SK-N-SH (cell line): ENCODE measurements at regions not wholly inside any gene's neighbourhood (a gene's known extent, or its start where the extent isn't known, plus 50 kb on each side); places are given as distances from the start of the nearest gene placed in this dataset.

ENCODE experiments used
- CTCF ChIA-PET: fragments of 300-600, 350-600 bp; formaldehyde crosslinking; extraction: SDS; loops from one replicate; lab custom pipeline; 2021; lab: Yijun Ruan, JAX
- POLR2A ChIA-PET: fragments of 350-600 bp; sonication (Branson Sonifier 250); formaldehyde crosslinking; extraction: SDS; loops from one replicate; lab custom pipeline; 2020; ENCODE audit warnings: antibody characterized with exemption, inconsistent platforms; lab: Yijun Ruan, JAX
- DNase-seq: peaks from one replicate; pipeline ENCODE4 v3.0.0; 2012
- H2AFZ ChIP-seq: fragments of 200-600 bp; sonication (generic); 2 replicates; pipeline ENCODE4 v1.8.1; 2016; ENCODE audit warnings: antibody characterized with exemption, mild to moderate bottlenecking, low read depth
- H3F3A ChIP-seq: fragments of 200-600 bp; sonication (generic); replicated peaks from 2 replicates; pipeline ENCODE3; 2016; ENCODE audit warnings: antibody characterized with exemption, mild to moderate bottlenecking; ENCODE audit not compliant: insufficient read depth
- H3K27ac ChIP-seq, 2 experiments: fragments of 200-500 bp in 1 of 2; fragments of 200-600 bp in 1 of 2; sonication (Bioruptor generic) in 1 of 2; sonication (generic), shearing (Covaris generic) in 1 of 2; 2 replicates each; pipeline versions ENCODE4 v1.5.1 to v1.6.1; 2014 to 2016; ENCODE audit warnings: low read depth in 2 of 2, inconsistent platforms in 1 of 2, low read length in 1 of 2, mild to moderate bottlenecking in 1 of 2, mixed read lengths in 1 of 2
- H3K27me3 ChIP-seq: fragments of 200-600 bp; sonication (generic), shearing (Covaris generic); 2 replicates; pipeline ENCODE4 v1.6.1; 2016; ENCODE audit warnings: mixed run types; ENCODE audit not compliant: insufficient read depth
- H3K36me3 ChIP-seq, 2 experiments: fragments of 200-500 bp in 1 of 2; fragments of 200-600 bp in 1 of 2; sonication (Bioruptor generic) in 1 of 2; sonication (generic) in 1 of 2; replicated peaks in 1 of 2; 2 replicates each; pipeline versions ENCODE3 to v1.5.1; 2014 to 2016; ENCODE audit warnings: low read length in 1 of 2, mild to moderate bottlenecking in 1 of 2; ENCODE audit not compliant: insufficient read depth in 2 of 2, control insufficient read depth in 1 of 2
- H3K4me1 ChIP-seq, 2 experiments: fragments of 200-500 bp in 1 of 2; fragments of 200-600 bp in 1 of 2; sonication (Bioruptor generic) in 1 of 2; sonication (generic), shearing (Covaris generic) in 1 of 2; 2 replicates each; pipeline versions ENCODE4 v1.5.1 to v1.6.1; 2014 to 2016; ENCODE audit warnings: low read depth in 1 of 2, low read length in 1 of 2, mixed run types in 1 of 2; ENCODE audit not compliant: insufficient read depth in 2 of 2, control insufficient read depth in 1 of 2
- H3K4me2 ChIP-seq: fragments of 200-600 bp; sonication (generic), shearing (Covaris generic); 2 replicates; pipeline ENCODE4 v1.6.1; 2017; ENCODE audit warnings: mixed run types
- H3K4me3 ChIP-seq, 2 experiments: fragments of 200-500 bp in 1 of 2; fragments of 200-600 bp in 1 of 2; sonication (Bioruptor generic) in 1 of 2; sonication (generic), shearing (Covaris generic) in 1 of 2; 2 replicates each; pipeline versions ENCODE4 v1.5.1 to v1.8.1; 2014 to 2016; ENCODE audit warnings: low read depth in 2 of 2, inconsistent platforms in 1 of 2, low read length in 1 of 2, mild to moderate bottlenecking in 1 of 2, mixed read lengths in 1 of 2, moderate library complexity in 1 of 2
- H3K79me2 ChIP-seq: fragments of 200-600 bp; sonication (generic); 2 replicates; pipeline ENCODE4 v1.8.1; 2017; ENCODE audit warnings: mild to moderate bottlenecking; ENCODE audit not compliant: insufficient read depth
- H3K9ac ChIP-seq: fragments of 200-600 bp; sonication (generic); 2 replicates; pipeline ENCODE4 v1.6.1; 2017; ENCODE audit warnings: mixed run types
- H3K9me2 ChIP-seq: fragments of 200-600 bp; sonication (generic); 2 replicates; pipeline ENCODE4 v1.6.1; 2017; ENCODE audit warnings: mixed run types
- H3K9me3 ChIP-seq: fragments of 200-600 bp; sonication (generic); 2 replicates; pipeline ENCODE4 v1.6.1; 2017; ENCODE audit warnings: mixed run types, mild to moderate bottlenecking, moderate library complexity
- H4K20me1 ChIP-seq: fragments of 200-600 bp; sonication (generic); 2 replicates; pipeline ENCODE4 v1.6.1; 2017; ENCODE audit warnings: mild to moderate bottlenecking, mixed run types; ENCODE audit not compliant: insufficient read depth
- ELF1 ChIP-seq: IDR thresholded peaks from 2 replicates; pipeline ENCODE4 v1.4.0; 2012
- EP300 ChIP-seq, 2 experiments: IDR thresholded peaks; 2 replicates each; pipeline versions ENCODE4 v1.4.0 to v1.6.1; 2012; ENCODE audit warnings: borderline replicate concordance in 1 of 2, low read depth in 1 of 2, low read length in 1 of 2
- FOSL2 ChIP-seq: IDR thresholded peaks from 2 replicates; pipeline ENCODE4 v1.4.0; 2012; ENCODE audit warnings: low read depth, mild to moderate bottlenecking, moderate library complexity, borderline replicate concordance
- JUND ChIP-seq: IDR thresholded peaks from 2 replicates; pipeline ENCODE4 v1.4.0; 2012
- NRF1 ChIP-seq: IDR thresholded peaks from 2 replicates; pipeline ENCODE4 v1.6.1; 2012; ENCODE audit warnings: low read depth, mild to moderate bottlenecking, low read length
- PBX3 ChIP-seq: IDR thresholded peaks from 2 replicates; pipeline ENCODE4; 2012
- POLR2AphosphoS5 ChIP-seq: IDR thresholded peaks from 2 replicates; pipeline ENCODE4 v1.6.1; 2012; ENCODE audit warnings: low read depth, low read length
- RAD21 ChIP-seq: IDR thresholded peaks from 2 replicates; pipeline ENCODE4 v1.6.1; 2012; ENCODE audit warnings: mild to moderate bottlenecking, low read length
- RFX5 ChIP-seq: IDR thresholded peaks from 2 replicates; pipeline ENCODE4 v1.6.1; 2012; ENCODE audit warnings: mild to moderate bottlenecking, improper control_type of control experiment, low read length
- RXRA ChIP-seq: IDR thresholded peaks from 2 replicates; pipeline ENCODE4 v1.4.0; 2012; ENCODE audit warnings: low read depth, mild to moderate bottlenecking, borderline replicate concordance
- SIN3A ChIP-seq: IDR thresholded peaks from 2 replicates; pipeline ENCODE4 v1.6.1; 2012; ENCODE audit warnings: low read depth, mild to moderate bottlenecking, low read length, moderate library complexity, borderline replicate concordance
- SMC3 ChIP-seq: IDR thresholded peaks from 2 replicates; pipeline ENCODE4 v1.6.1; 2012; ENCODE audit warnings: low read depth, low read length, improper control_type of control experiment
- TCF12 ChIP-seq: IDR thresholded peaks from 2 replicates; pipeline ENCODE4 v1.4.0; 2012
- TEAD4 ChIP-seq: IDR thresholded peaks from 2 replicates; pipeline ENCODE4 v1.4.0; 2012; ENCODE audit warnings: mild to moderate bottlenecking, borderline replicate concordance; ENCODE audit not compliant: insufficient read depth
- YY1 ChIP-seq: IDR thresholded peaks from 2 replicates; pipeline ENCODE4 v1.4.0; 2012; ENCODE audit warnings: low read depth, mild to moderate bottlenecking
- WGBS: methylation state at CpG from one replicate; pipeline ENCODE4 v1.1.6; 2017; ENCODE audit warnings: low lambda C conversion rate; 5-methylcytosine and 5-hydroxymethylcytosine counted together
- TF ChIP-seq, protein P1 (sequence below): IDR thresholded peaks from 2 replicates; pipeline ENCODE4 v1.4.0; 2012; ENCODE audit warnings: low read depth, borderline replicate concordance

GRCh38 chr1:228911225-228912210, 176.2 kb downstream of the RHOU start:
- POLR2A ChIA-PET: no interaction called here
- Histone ChIP-seq H3K4me2 (no peak overlapping the region), H4K20me1 (no peaks in the 10 kb centered on the region), H2AFZ (no peak overlapping the region), H3K4me1 (peaks cover 0 to 2% of the 10 kb centered on the region in 2 experiments; a peak in 1 of 4 replicates), H3K36me3 (no peaks in the 10 kb centered on the region), H3K4me3 (no peak overlapping the region), H3F3A (no peaks in the 10 kb centered on the region), H3K9me2 (no peaks in the 10 kb centered on the region), H3K79me2 (no peaks in the 10 kb centered on the region), H3K27ac (no peak overlapping the region), H3K9ac (no peak overlapping the region), H3K9me3 (no peaks in the 10 kb centered on the region), H3K27me3 (no peaks in the 10 kb centered on the region)
- WGBS: 74% methylated on average over 14 of the region's 14 CpGs
- DNase-seq: no peak
- TF ChIP-seq NRF1 (no peak), ELF1 (no peak), PBX3 (no peak), RAD21 (no peak), TEAD4 (no peak), TCF12 (no peak), JUND (no peak), YY1 (no peak), SMC3 (no peak), RFX5 (no peak), SIN3A (no peak), POLR2AphosphoS5 (no peak), RXRA (no peak), FOSL2 (no peak), EP300 (IDR thresholded peaks at IDR 0.05; ENCODE audit: borderline replicate concordance in 1 of 2, low read depth in 1 of 2, low read length in 1 of 2) (no peak)
- TF ChIP-seq, protein P1, sequence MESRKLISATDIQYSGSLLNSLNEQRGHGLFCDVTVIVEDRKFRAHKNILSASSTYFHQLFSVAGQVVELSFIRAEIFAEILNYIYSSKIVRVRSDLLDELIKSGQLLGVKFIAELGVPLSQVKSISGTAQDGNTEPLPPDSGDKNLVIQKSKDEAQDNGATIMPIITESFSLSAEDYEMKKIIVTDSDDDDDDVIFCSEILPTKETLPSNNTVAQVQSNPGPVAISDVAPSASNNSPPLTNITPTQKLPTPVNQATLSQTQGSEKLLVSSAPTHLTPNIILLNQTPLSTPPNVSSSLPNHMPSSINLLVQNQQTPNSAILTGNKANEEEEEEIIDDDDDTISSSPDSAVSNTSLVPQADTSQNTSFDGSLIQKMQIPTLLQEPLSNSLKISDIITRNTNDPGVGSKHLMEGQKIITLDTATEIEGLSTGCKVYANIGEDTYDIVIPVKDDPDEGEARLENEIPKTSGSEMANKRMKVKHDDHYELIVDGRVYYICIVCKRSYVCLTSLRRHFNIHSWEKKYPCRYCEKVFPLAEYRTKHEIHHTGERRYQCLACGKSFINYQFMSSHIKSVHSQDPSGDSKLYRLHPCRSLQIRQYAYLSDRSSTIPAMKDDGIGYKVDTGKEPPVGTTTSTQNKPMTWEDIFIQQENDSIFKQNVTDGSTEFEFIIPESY: no peak
- CTCF ChIA-PET: interaction anchor here (0.9 kb wide), 1 partner anchor 177 kb away, joined by 4 read pairs; no protein-coding TSS in a partner anchor
